ENCODE measurements at regions not wholly inside any gene's neighbourhood (a gene's known extent, or its start where the extent isn't known, plus 50 kb on each side); places are given as distances from the start of the nearest gene placed in this dataset.

GRCh38 chr10:109071539-109071938 lies 851.8 kb downstream of the XPNPEP1 start:
- Histone ChIP-seq H3K9me3 (no peaks in the 10 kb centered on the region), H3K4me1 (no peaks in the 10 kb centered on the region), H3K27ac (no peak overlapping the region), H3K36me3 (no peaks in the 10 kb centered on the region), H3K27me3 (no peaks in the 10 kb centered on the region), H3K4me3 (no peak overlapping the region)
- WGBS, 2 donors: 44 to 48% methylated on average over 2 of the region's 2 CpGs
- TF ChIP-seq CTCF (IDR thresholded peaks at IDR 0.05) (no peak), POLR2AphosphoS5 (IDR thresholded peaks at IDR 0.05) (no peak), POLR2A (IDR thresholded peaks at IDR 0.05) (no peak), EP300 (IDR thresholded peaks at IDR 0.05) (no peak)
- DNase-seq (no peak), ATAC-seq (ENCODE audit: low FRiP score in 2 of 2) (no peak)

- H3K4me1 ChIP-seq: no peaks in the 10 kb centered on the region
- no peak for TF ChIP-seq POLR2A (IDR thresholded peaks at IDR 0.05)
- TF ChIP-seq EP300 (IDR thresholded peaks at IDR 0.05): no peak
- no peak for TF ChIP-seq POLR2AphosphoS5 (IDR thresholded peaks at IDR 0.05)
- no peak for TF ChIP-seq CTCF (IDR thresholded peaks at IDR 0.05)
- no peaks in the 10 kb centered on the region for H3K9me3 ChIP-seq
- ATAC-seq (ENCODE audit: low FRiP score in 2 of 2) (no peak), DNase-seq (no peak)
- H3K4me3 ChIP-seq: no peak overlapping the region
- H3K27ac ChIP-seq: no peak overlapping the region
- no peaks in the 10 kb centered on the region for H3K36me3 ChIP-seq
- H3K27me3 ChIP-seq: no peaks in the 10 kb centered on the region
These were observed 852.8 kb downstream of the XPNPEP1 start for GRCh38 chr10:109070492-109070891.

- Histone ChIP-seq H3K4me1 (no peaks in the 10 kb centered on the region), H3K27ac (no peak overlapping the region), H3K9me3 (no peaks in the 10 kb centered on the region), H3K36me3 (no peaks in the 10 kb centered on the region), H3K4me3 (no peak overlapping the region), H3K27me3 (no peaks in the 10 kb centered on the region)
- no peak for ATAC-seq (ENCODE audit: low FRiP score in 2 of 2)
- DNase-seq: no peak
- TF ChIP-seq CTCF (IDR thresholded peaks at IDR 0.05) (no peak), POLR2A (IDR thresholded peaks at IDR 0.05) (no peak), EP300 (IDR thresholded peaks at IDR 0.05) (no peak), POLR2AphosphoS5 (IDR thresholded peaks at IDR 0.05) (no peak)
These were observed 856.3 kb downstream of the XPNPEP1 start for GRCh38 chr10:109067031-109067430.

- Histone ChIP-seq H3K27me3 (no peaks in the 10 kb centered on the region), H3K36me3 (no peaks in the 10 kb centered on the region), H3K4me3 (no peak overlapping the region), H3K4me1 (no peaks in the 10 kb centered on the region), H3K27ac (no peak overlapping the region), H3K9me3 (no peaks in the 10 kb centered on the region)
- no peak for ATAC-seq (ENCODE audit: low FRiP score in 2 of 2)
- 74 to 84% methylated on average over 2 of the region's 2 CpGs for WGBS, 2 donors
- TF ChIP-seq CTCF (IDR thresholded peaks at IDR 0.05) (no peak), POLR2A (IDR thresholded peaks at IDR 0.05) (no peak), EP300 (IDR thresholded peaks at IDR 0.05) (no peak), POLR2AphosphoS5 (IDR thresholded peaks at IDR 0.05) (no peak)
- no peak for DNase-seq
These were observed 857.5 kb downstream of the XPNPEP1 start for GRCh38 chr10:109065821-109066220.

- DNase-seq (no peak), ATAC-seq (ENCODE audit: low FRiP score in 2 of 2) (no peak)
- H3K36me3 ChIP-seq: no peaks in the 10 kb centered on the region
- no peak overlapping the region for H3K4me3 ChIP-seq
- no peaks in the 10 kb centered on the region for H3K4me1 ChIP-seq
- no peak overlapping the region for H3K27ac ChIP-seq
- H3K27me3 ChIP-seq: no peaks in the 10 kb centered on the region
- no peaks in the 10 kb centered on the region for H3K9me3 ChIP-seq
- TF ChIP-seq EP300 (IDR thresholded peaks at IDR 0.05) (no peak), POLR2AphosphoS5 (IDR thresholded peaks at IDR 0.05) (no peak), CTCF (IDR thresholded peaks at IDR 0.05) (no peak), POLR2A (IDR thresholded peaks at IDR 0.05) (no peak)
These were observed 860.9 kb downstream of the XPNPEP1 start for GRCh38 chr10:109062371-109062770.

Data from upper lobe of left lung (tissue), 6 donors.